ENCODE measurements at regions not wholly inside any gene's neighbourhood (a gene's known extent, or its start where the extent isn't known, plus 50 kb on each side); places are given as distances from the start of the nearest gene placed in this dataset.

GRCh38 chr15:70262171-70262570 lies 164.5 kb upstream of the TLE3 start:
- no peak overlapping the region for H3K27ac Mint-ChIP-seq
- H3K36me3 Mint-ChIP-seq (ENCODE audit: low read depth), result no peaks in the 10 kb centered on the region
- H3K27me3 Mint-ChIP-seq (ENCODE audit: low read depth), result peaks cover 41% of the 10 kb centered on the region
- H3K4me3 Mint-ChIP-seq (ENCODE audit: low read depth), result no peak overlapping the region
- intact Hi-C loops (cut with micrococcal nuclease), result loop anchor here (10.0 kb wide), 1 partner anchor 547 kb away; no protein-coding TSS in a partner anchor
- no peaks in the 10 kb centered on the region for H3K9me3 Mint-ChIP-seq
- H3K4me1 Mint-ChIP-seq (ENCODE audit: low read depth), result peaks cover 41% of the 10 kb centered on the region
- DNase-seq (ENCODE audit: low spot score), result no peak

GRCh38 chr15:70261083-70261482 lies 163.4 kb upstream of the TLE3 start:
- peaks cover 38% of the 10 kb centered on the region for H3K27me3 Mint-ChIP-seq (ENCODE audit: low read depth)
- H3K36me3 Mint-ChIP-seq (ENCODE audit: low read depth), result no peaks in the 10 kb centered on the region
- H3K27ac Mint-ChIP-seq, result no peak overlapping the region
- intact Hi-C loops (cut with micrococcal nuclease), result loop anchor here (2.0 to 10.0 kb wide), 2 partner anchors 226 to 546 kb away; no protein-coding TSS in a partner anchor
- H3K9me3 Mint-ChIP-seq, result no peaks in the 10 kb centered on the region
- H3K4me1 Mint-ChIP-seq (ENCODE audit: low read depth), result peaks cover 35% of the 10 kb centered on the region
- H3K4me3 Mint-ChIP-seq (ENCODE audit: low read depth), result no peak overlapping the region
- DNase-seq (ENCODE audit: low spot score), result no peak

- no peaks in the 10 kb centered on the region for H3K36me3 Mint-ChIP-seq (ENCODE audit: low read depth)
- H3K27ac Mint-ChIP-seq, result no peak overlapping the region
- H3K4me3 Mint-ChIP-seq (ENCODE audit: low read depth), result no peak overlapping the region
- no peak for DNase-seq (ENCODE audit: low spot score)
- H3K4me1 Mint-ChIP-seq (ENCODE audit: low read depth), result peaks cover 35% of the 10 kb centered on the region
- peaks cover 39% of the 10 kb centered on the region for H3K27me3 Mint-ChIP-seq (ENCODE audit: low read depth)
- H3K9me3 Mint-ChIP-seq, result no peaks in the 10 kb centered on the region
- intact Hi-C loops (cut with micrococcal nuclease), result loop anchor here (2.0 to 10.0 kb wide), 2 partner anchors 226 to 546 kb away; no protein-coding TSS in a partner anchor
Observed at GRCh38 chr15:70260580-70260979, 162.9 kb upstream of the TLE3 start.

- Mint-ChIP-seq H3K27ac (no peak overlapping the region), H3K36me3 (ENCODE audit: low read depth) (no peaks in the 10 kb centered on the region), H3K4me3 (ENCODE audit: low read depth) (no peak overlapping the region), H3K9me3 (no peaks in the 10 kb centered on the region), H3K27me3 (ENCODE audit: low read depth) (peaks cover 42% of the 10 kb centered on the region), H3K4me1 (ENCODE audit: low read depth) (peaks cover 35% of the 10 kb centered on the region)
- no peak for DNase-seq (ENCODE audit: low spot score)
- intact Hi-C loops (cut with micrococcal nuclease), result loop anchor here (2.0 to 10.0 kb wide), 6 partner anchors 163 to 795 kb away; partner anchors contain the start of gene TLE3
Observed at GRCh38 chr15:70259640-70260508, 162.2 kb upstream of the TLE3 start.

GRCh38 chr15:70259028-70259424 lies 161.3 kb upstream of the TLE3 start:
- Mint-ChIP-seq H3K4me1 (ENCODE audit: low read depth) (peaks cover 35% of the 10 kb centered on the region), H3K9me3 (no peaks in the 10 kb centered on the region), H3K36me3 (ENCODE audit: low read depth) (no peaks in the 10 kb centered on the region), H3K27me3 (ENCODE audit: low read depth) (peaks cover 46% of the 10 kb centered on the region), H3K27ac (no peak overlapping the region), H3K4me3 (ENCODE audit: low read depth) (no peak overlapping the region)
- intact Hi-C loops (cut with micrococcal nuclease), result loop anchor here (5.0 to 10.0 kb wide), 4 partner anchors 162 to 794 kb away; partner anchors contain the start of gene TLE3
- DNase-seq (ENCODE audit: low spot score), result peak; percentile 37

- no peak overlapping the region for H3K27ac Mint-ChIP-seq
- peak; percentile 65 for DNase-seq (ENCODE audit: low spot score)
- intact Hi-C loops (cut with micrococcal nuclease), result loop anchor here (5.0 to 10.0 kb wide), 4 partner anchors 161 to 794 kb away; partner anchors contain the start of gene TLE3
- peak overlapping the region; percentile 51 for H3K4me3 Mint-ChIP-seq (ENCODE audit: low read depth)
- H3K36me3 Mint-ChIP-seq (ENCODE audit: low read depth), result no peaks in the 10 kb centered on the region
- H3K4me1 Mint-ChIP-seq (ENCODE audit: low read depth), result peaks cover 35% of the 10 kb centered on the region
- no peaks in the 10 kb centered on the region for H3K9me3 Mint-ChIP-seq
- peaks cover 49% of the 10 kb centered on the region for H3K27me3 Mint-ChIP-seq (ENCODE audit: low read depth)
Observed at GRCh38 chr15:70258369-70259027, 160.8 kb upstream of the TLE3 start.

GRCh38 chr15:70257573-70258248 lies 160.0 kb upstream of the TLE3 start:
- intact Hi-C loops (cut with micrococcal nuclease), result loop anchor here (5.0 to 10.0 kb wide), 4 partner anchors 160 to 793 kb away; partner anchors contain the start of gene TLE3
- peaks cover 35% of the 10 kb centered on the region for H3K4me1 Mint-ChIP-seq (ENCODE audit: low read depth)
- no peak overlapping the region for H3K4me3 Mint-ChIP-seq (ENCODE audit: low read depth)
- H3K36me3 Mint-ChIP-seq (ENCODE audit: low read depth), result no peaks in the 10 kb centered on the region
- no peaks in the 10 kb centered on the region for H3K9me3 Mint-ChIP-seq
- peaks cover 49% of the 10 kb centered on the region for H3K27me3 Mint-ChIP-seq (ENCODE audit: low read depth)
- no peak for DNase-seq (ENCODE audit: low spot score)
- H3K27ac Mint-ChIP-seq, result no peak overlapping the region

GRCh38 chr15:70257047-70257446 lies 159.3 kb upstream of the TLE3 start:
- Mint-ChIP-seq H3K27ac (no peak overlapping the region), H3K36me3 (ENCODE audit: low read depth) (no peaks in the 10 kb centered on the region), H3K9me3 (no peaks in the 10 kb centered on the region), H3K4me3 (ENCODE audit: low read depth) (no peak overlapping the region), H3K4me1 (ENCODE audit: low read depth) (peaks cover 35% of the 10 kb centered on the region), H3K27me3 (ENCODE audit: low read depth) (peaks cover 49% of the 10 kb centered on the region)
- intact Hi-C loops (cut with micrococcal nuclease), result loop anchor here (5.0 to 10.0 kb wide), 4 partner anchors 160 to 792 kb away; partner anchors contain the start of gene TLE3
- no peak for DNase-seq (ENCODE audit: low spot score)

- Mint-ChIP-seq H3K4me3 (ENCODE audit: low read depth) (no peak overlapping the region), H3K4me1 (ENCODE audit: low read depth) (peaks cover 19% of the 10 kb centered on the region), H3K27me3 (ENCODE audit: low read depth) (peaks cover 43% of the 10 kb centered on the region), H3K36me3 (ENCODE audit: low read depth) (no peaks in the 10 kb centered on the region), H3K9me3 (no peaks in the 10 kb centered on the region), H3K27ac (no peak overlapping the region)
- intact Hi-C loops (cut with micrococcal nuclease), result loop anchor here (10.0 kb wide), 2 partner anchors 680 to 790 kb away; no protein-coding TSS in a partner anchor
- no peak for DNase-seq (ENCODE audit: low spot score)
Observed at GRCh38 chr15:70254311-70254869, 156.7 kb upstream of the TLE3 start.

- no peaks in the 10 kb centered on the region for H3K9me3 Mint-ChIP-seq
- DNase-seq (ENCODE audit: low spot score), result no peak
- no peaks in the 10 kb centered on the region for H3K36me3 Mint-ChIP-seq (ENCODE audit: low read depth)
- peaks cover 12% of the 10 kb centered on the region for H3K4me1 Mint-ChIP-seq (ENCODE audit: low read depth)
- intact Hi-C loops (cut with micrococcal nuclease), result loop anchor here (10.0 kb wide), 2 partner anchors 679 to 789 kb away; no protein-coding TSS in a partner anchor
- H3K27ac Mint-ChIP-seq, result no peak overlapping the region
- H3K4me3 Mint-ChIP-seq (ENCODE audit: low read depth), result no peak overlapping the region
- peaks cover 43% of the 10 kb centered on the region for H3K27me3 Mint-ChIP-seq (ENCODE audit: low read depth)
Observed at GRCh38 chr15:70253461-70254156, 155.9 kb upstream of the TLE3 start.

- Mint-ChIP-seq H3K9me3 (no peaks in the 10 kb centered on the region), H3K36me3 (ENCODE audit: low read depth) (no peaks in the 10 kb centered on the region), H3K4me1 (ENCODE audit: low read depth) (peaks cover 10% of the 10 kb centered on the region), H3K27ac (no peak overlapping the region), H3K27me3 (ENCODE audit: low read depth) (peaks cover 43% of the 10 kb centered on the region), H3K4me3 (ENCODE audit: low read depth) (no peak overlapping the region)
- intact Hi-C loops (cut with micrococcal nuclease), result loop anchor here (10.0 kb wide), 2 partner anchors 678 to 788 kb away; no protein-coding TSS in a partner anchor
- no peak for DNase-seq (ENCODE audit: low spot score)
Observed at GRCh38 chr15:70252951-70253320, 155.2 kb upstream of the TLE3 start.

All from activated T-helper 2 cell treated with anti-CD3 and anti-CD28 coated beads, Interferon-gamma antibody, Interleukin-2, Interleukin-4, amounts not matched to agents 10 μg/mL and 5 μg/mL and 100 μg/mL, durations not matched to agents 14 hours and 24 hours and 36 hours (primary cell).